ENCODE measurements at regions not wholly inside any gene's neighbourhood (a gene's known extent, or its start where the extent isn't known, plus 50 kb on each side); places are given as distances from the start of the nearest gene placed in this dataset.

DNA sequence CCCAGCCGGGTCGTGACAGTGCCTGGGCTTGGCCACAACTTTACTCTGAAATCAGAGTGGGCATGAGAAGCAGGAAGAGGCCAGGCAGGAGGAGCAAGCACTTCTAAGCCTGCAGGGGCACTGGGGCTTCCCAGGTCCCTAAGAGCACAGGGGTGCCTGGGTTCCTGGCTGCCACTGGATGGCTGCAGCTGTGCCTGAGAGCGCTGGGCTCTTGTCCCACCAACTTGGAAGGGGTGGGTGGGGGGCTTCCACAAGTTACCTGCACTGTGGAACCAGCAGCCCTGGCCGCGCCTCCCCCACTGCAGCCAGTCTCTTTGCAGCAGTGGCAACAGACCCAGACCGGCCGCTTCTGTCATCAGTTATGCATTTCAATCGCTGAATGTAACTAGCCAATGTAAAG, 434.7 kb upstream of the GRM3 start:
- TF ChIP-seq, protein P1, sequence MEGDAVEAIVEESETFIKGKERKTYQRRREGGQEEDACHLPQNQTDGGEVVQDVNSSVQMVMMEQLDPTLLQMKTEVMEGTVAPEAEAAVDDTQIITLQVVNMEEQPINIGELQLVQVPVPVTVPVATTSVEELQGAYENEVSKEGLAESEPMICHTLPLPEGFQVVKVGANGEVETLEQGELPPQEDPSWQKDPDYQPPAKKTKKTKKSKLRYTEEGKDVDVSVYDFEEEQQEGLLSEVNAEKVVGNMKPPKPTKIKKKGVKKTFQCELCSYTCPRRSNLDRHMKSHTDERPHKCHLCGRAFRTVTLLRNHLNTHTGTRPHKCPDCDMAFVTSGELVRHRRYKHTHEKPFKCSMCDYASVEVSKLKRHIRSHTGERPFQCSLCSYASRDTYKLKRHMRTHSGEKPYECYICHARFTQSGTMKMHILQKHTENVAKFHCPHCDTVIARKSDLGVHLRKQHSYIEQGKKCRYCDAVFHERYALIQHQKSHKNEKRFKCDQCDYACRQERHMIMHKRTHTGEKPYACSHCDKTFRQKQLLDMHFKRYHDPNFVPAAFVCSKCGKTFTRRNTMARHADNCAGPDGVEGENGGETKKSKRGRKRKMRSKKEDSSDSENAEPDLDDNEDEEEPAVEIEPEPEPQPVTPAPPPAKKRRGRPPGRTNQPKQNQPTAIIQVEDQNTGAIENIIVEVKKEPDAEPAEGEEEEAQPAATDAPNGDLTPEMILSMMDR (IDR thresholded peaks at IDR 0.05): no peak
- TF ChIP-seq POLR2A (IDR thresholded peaks at IDR 0.05): no peak
- no peak for TF ChIP-seq POLR2AphosphoS5 (IDR thresholded peaks at IDR 0.05)
- no peak for TF ChIP-seq EP300 (IDR thresholded peaks at IDR 0.05)
